ENCODE measurements at regions not wholly inside any gene's neighbourhood (a gene's known extent, or its start where the extent isn't known, plus 50 kb on each side); places are given as distances from the start of the nearest gene placed in this dataset.
"Not testable (repeated sequence)": the region's sequence is repeated elsewhere in the genome, so short reads cannot be mapped to it uniquely, and the experiment has no call there.

DNA sequence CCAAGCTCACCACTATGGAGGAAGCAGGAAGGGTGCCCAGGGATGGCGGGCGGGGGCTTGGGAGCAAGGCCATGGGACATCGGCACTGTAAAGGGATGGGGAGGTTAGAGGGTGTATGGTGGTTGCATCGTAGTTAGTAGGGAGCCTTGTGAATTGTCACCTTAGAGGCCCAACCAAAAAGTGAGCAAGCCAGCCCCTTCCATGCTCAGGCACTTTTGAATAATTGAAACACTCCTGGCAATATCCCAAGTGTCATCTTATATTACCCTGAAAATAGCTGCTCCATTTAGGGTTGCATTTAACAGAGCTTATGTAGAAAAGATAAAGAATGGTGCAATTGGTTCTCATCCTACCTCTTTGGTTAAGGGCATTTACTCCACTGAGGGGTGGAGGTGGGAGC lies 169.2 kb downstream of the SAMD5 start:
- Mint-ChIP-seq H3K27ac (no peak overlapping the region), H3K9me3 (no peaks in the 10 kb centered on the region), H3K4me1 (no peaks in the 10 kb centered on the region), H3K36me3 (ENCODE audit: low read depth) (no peaks in the 10 kb centered on the region), H3K4me3 (no peak overlapping the region), H3K27me3 (no peaks in the 10 kb centered on the region)
- CTCF ChIA-PET: no interaction called here
- POLR2A ChIA-PET: no interaction called here
- no peak for DNase-seq

DNA sequence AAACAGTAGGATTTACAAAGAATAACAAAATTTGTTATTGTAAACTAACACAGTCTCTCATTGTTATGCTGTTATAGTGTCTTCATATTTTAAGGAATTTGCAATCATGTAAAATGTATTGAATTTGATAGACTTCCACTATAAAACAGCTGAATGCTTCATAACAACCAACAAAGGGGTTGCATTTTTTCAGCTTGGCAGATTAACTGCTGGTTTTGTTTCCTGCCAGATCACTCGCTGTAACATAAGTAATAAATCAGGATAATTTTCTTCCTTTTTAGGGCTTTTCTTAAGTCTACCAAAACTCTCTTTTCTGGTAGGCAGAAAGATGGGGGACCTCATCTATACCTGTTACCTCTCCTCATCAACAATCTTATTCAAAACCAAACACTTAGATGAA lies 169.8 kb downstream of the SAMD5 start:
- Mint-ChIP-seq H3K27me3 (no peaks in the 10 kb centered on the region), H3K36me3 (ENCODE audit: low read depth) (no peaks in the 10 kb centered on the region), H3K4me3 (no peak overlapping the region), H3K27ac (no peak overlapping the region), H3K9me3 (no peaks in the 10 kb centered on the region), H3K4me1 (no peaks in the 10 kb centered on the region)
- no peak for DNase-seq
- ChIA-PET POLR2A (no interaction called here), CTCF (no interaction called here)

DNA sequence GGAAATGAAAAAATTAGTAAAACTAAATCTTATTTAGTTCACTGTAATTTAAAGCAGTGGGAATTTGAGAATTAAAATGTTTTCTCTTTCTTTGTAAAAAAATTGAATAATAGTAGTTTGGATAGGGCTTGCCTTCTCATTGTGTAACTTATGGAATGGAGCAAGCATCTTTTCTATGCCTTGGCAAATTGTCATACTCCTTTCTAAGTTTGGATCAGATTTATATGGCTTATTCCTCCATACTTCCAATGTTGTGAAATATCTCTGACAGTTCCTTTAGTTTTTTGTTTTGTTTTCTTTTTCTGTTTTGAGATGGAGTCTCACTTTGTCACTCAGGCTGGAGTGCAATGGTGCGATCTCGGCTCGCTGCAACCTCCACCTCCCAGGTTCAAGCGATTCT lies 176.4 kb downstream of the SAMD5 start:
- Mint-ChIP-seq H3K27me3 (no peaks in the 10 kb centered on the region), H3K36me3 (ENCODE audit: low read depth) (no peaks in the 10 kb centered on the region), H3K4me1 (no peaks in the 10 kb centered on the region), H3K4me3 (no peak overlapping the region), H3K9me3 (no peaks in the 10 kb centered on the region), H3K27ac (no peak overlapping the region)
- ChIA-PET CTCF (no interaction called here), POLR2A (no interaction called here)
- no peak for DNase-seq

DNA sequence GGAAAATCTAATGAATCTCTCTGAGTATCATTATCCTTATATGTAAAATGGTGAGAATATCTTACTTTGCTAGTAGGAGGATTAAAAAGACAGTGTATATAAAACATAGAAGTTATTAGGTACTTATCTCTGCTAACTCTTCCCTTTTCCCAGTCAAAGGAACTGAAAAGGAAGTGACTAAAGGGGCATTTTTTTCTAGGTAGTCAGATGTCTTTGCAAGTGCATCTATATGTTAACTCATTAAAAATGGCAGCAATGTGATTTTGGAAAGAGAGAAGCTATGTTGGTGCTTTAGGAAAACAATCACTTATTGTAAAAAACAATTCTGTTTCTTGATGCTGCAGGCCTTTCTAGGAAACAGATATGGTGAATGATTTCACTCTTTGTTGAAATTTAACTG lies 180.9 kb downstream of the SAMD5 start:
- Mint-ChIP-seq H3K4me3 (no peak overlapping the region), H3K27me3 (no peaks in the 10 kb centered on the region), H3K4me1 (no peaks in the 10 kb centered on the region), H3K9me3 (no peaks in the 10 kb centered on the region), H3K36me3 (ENCODE audit: low read depth) (no peaks in the 10 kb centered on the region), H3K27ac (no peak overlapping the region)
- POLR2A ChIA-PET: no interaction called here
- CTCF ChIA-PET: no interaction called here
- no peak for DNase-seq

DNA sequence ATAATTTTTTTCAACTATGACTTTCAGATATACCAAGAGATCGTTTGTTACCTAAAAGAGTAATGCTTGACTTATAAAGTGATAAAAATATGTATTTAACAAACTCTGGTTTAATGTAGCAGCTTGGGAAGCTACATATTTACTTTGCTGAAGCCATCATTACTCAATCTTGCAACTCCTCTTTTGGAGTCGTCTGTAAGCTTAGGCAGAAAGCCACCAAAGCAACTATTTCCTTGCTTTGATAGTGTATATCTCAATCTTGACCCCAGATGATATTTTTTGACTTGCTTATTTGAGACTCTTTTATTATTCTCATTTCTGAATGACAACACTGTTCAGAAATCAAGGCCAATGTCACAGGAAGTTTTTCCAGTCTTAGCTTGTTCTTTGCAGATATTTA lies 183.0 kb downstream of the SAMD5 start:
- CTCF ChIA-PET: no interaction called here
- Mint-ChIP-seq H3K4me3 (no peak overlapping the region), H3K36me3 (ENCODE audit: low read depth) (no peaks in the 10 kb centered on the region), H3K4me1 (no peaks in the 10 kb centered on the region), H3K27ac (no peak overlapping the region), H3K9me3 (no peaks in the 10 kb centered on the region), H3K27me3 (no peaks in the 10 kb centered on the region)
- POLR2A ChIA-PET: no interaction called here
- DNase-seq: no peak

DNA sequence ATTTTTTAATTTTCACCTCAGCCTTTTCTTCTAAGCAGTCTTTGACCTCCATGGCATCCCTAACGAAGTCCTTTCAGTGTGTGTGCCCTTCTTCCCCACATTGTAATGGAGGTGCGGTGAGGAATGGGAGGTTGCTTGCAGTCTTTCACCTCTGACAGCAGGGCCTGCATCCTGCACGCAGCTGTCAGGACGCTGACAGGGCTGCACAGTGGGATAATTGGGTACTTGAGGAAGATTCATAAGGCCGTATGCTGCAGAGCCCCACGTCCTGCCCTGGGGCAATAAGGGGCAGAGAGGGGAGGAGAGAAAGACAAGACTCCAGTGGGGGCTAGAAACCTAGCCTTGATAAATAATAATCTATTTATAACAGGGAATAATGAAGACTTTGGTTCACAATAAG lies 184.7 kb downstream of the SAMD5 start:
- no peak for DNase-seq
- Mint-ChIP-seq H3K9me3 (no peaks in the 10 kb centered on the region), H3K4me1 (no peaks in the 10 kb centered on the region), H3K27me3 (no peaks in the 10 kb centered on the region), H3K27ac (no peak overlapping the region), H3K36me3 (ENCODE audit: low read depth) (no peaks in the 10 kb centered on the region), H3K4me3 (no peak overlapping the region)
- POLR2A ChIA-PET: no interaction called here
- CTCF ChIA-PET: no interaction called here

DNA sequence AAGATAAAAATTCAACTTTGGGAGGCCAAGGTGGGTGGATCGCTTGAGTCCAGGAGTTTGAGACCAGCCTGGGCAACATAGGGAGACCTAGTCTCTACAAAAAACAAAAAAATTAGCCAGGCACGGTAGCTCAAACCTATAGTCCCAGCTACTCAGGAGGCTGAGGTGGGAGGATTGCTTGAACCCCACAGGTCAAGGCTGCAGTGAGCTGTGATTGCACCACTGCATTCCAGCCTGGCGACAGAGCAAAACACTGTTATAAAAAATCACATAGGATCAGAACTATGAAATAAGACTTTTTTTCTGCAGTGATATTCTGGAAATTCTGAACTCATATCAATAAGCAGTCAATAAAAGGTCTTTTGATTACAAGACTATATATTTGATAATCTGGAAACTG lies 186.1 kb downstream of the SAMD5 start:
- H3K27ac Mint-ChIP-seq; H3K9me3 Mint-ChIP-seq; CTCF ChIA-PET; H3K4me1 Mint-ChIP-seq; H3K27me3 Mint-ChIP-seq; DNase-seq; H3K4me3 Mint-ChIP-seq; H3K36me3 Mint-ChIP-seq (ENCODE audit: low read depth); POLR2A ChIA-PET: not testable (repeated sequence)

DNA sequence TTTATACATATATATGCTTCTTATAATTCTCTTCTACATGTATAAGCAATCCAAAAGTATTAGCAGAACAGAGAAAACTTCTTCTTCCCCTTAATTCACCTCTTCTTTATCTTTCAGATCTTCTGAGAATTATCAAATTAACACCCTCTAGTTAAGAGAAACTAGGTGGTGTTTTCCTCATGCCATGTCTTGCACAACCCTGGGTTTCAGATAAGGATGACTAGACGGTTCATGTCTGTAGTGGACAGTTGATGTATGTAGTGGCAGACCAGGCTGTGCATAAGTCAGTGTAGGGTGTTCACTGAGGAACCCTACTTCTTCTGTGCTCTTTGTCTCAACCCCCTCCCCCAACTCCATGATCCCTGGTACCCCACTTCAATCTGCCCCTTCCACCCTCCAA lies 187.3 kb downstream of the SAMD5 start:
- H3K36me3 Mint-ChIP-seq (ENCODE audit: low read depth): no peaks in the 10 kb centered on the region
- no peak for DNase-seq
- H3K4me3 Mint-ChIP-seq: no peak overlapping the region
- no peaks in the 10 kb centered on the region for H3K4me1 Mint-ChIP-seq
- H3K9me3 Mint-ChIP-seq: no peaks in the 10 kb centered on the region
- H3K27me3 Mint-ChIP-seq: no peaks in the 10 kb centered on the region
- H3K27ac Mint-ChIP-seq: no peak overlapping the region
- ChIA-PET CTCF (no interaction called here), POLR2A (no interaction called here)

DNA sequence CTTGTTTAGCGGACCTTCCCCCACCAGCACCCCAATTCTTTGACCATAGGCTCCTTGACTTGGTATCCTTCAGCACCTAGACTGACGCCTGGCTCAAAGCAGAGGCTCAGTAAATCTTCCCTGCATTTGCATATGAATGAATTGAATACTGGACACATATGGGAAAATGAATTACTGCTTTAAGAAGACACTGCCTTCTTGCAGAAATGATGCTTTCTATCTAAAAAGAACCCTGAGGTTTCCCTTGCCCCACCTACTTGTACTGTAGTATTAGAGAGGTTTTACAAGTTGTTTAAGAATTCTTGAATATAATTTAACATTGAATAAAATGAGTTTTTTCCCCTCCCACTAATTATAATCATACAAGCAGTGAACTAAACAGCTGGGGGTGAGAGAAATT lies 190.7 kb downstream of the SAMD5 start:
- ChIA-PET POLR2A (no interaction called here), CTCF (no interaction called here)
- no peak for DNase-seq
- Mint-ChIP-seq H3K9me3 (no peaks in the 10 kb centered on the region), H3K4me3 (no peak overlapping the region), H3K36me3 (ENCODE audit: low read depth) (no peaks in the 10 kb centered on the region), H3K4me1 (no peaks in the 10 kb centered on the region), H3K27me3 (no peaks in the 10 kb centered on the region), H3K27ac (no peak overlapping the region)

DNA sequence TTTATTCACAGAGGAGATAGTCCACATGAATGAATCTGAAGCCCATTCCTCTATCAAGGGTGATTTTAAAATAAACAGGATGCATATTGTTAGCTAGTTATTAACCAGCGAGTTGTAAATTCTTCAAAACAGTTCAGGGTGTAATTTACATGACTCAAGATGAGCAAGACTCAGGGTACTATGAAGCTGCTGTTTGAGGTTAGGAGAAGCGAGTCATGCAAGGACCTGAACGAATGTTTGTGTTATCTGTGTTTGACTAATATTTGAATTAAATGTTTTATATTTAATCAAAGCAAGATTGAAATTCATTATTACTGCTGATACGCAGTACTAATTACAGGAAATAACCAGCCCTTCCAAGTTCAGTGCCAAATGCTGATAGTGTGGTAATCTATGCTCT lies 191.1 kb downstream of the SAMD5 start:
- H3K4me3 Mint-ChIP-seq: no peak overlapping the region
- H3K27ac Mint-ChIP-seq: no peak overlapping the region
- no peak for DNase-seq
- H3K9me3 Mint-ChIP-seq: no peaks in the 10 kb centered on the region
- H3K27me3 Mint-ChIP-seq: no peaks in the 10 kb centered on the region
- CTCF ChIA-PET: no interaction called here
- no peaks in the 10 kb centered on the region for H3K36me3 Mint-ChIP-seq (ENCODE audit: low read depth)
- POLR2A ChIA-PET: no interaction called here
- H3K4me1 Mint-ChIP-seq: no peaks in the 10 kb centered on the region

DNA sequence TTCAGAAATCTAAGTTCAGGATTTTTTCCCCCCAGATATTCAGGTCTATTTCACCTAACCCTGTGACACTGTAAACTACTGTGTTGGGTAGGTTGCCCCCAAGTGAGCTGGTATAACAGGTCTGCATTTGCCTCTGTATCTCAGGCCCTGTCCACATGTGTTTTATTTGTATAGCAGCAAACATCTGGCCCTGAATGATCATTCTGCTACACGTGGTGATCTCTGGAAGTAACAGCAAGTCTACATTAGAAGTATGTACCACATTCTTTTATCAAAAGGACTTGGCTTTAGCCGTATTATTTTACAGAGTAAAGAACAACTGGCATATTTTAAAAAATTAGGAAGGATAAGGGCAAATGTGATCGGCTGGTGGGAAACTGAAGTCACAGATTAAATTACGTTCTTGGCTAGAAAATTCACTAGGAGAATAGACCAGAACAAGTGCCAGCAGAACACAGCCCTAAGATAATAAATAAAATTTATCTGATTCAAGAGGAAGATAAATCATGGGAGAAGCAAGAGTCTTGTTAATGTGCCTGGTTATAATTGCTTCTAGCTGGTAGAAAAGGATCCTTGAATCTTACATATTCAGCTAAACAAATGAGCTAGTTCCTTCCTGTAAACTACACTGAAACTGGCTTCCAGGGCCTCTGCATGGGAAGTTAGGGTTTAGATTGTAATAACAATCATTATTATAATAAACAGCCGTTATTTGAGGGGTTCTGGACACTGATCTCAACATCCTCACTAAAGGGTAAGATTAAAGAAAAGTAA lies 192.1 kb downstream of the SAMD5 start:
- no peak overlapping the region for H3K27ac Mint-ChIP-seq
- H3K36me3 Mint-ChIP-seq (ENCODE audit: low read depth): no peaks in the 10 kb centered on the region
- H3K9me3 Mint-ChIP-seq: no peaks in the 10 kb centered on the region
- DNase-seq: no peak
- ChIA-PET POLR2A (no interaction called here), CTCF (interaction anchor here (0.6 kb wide), 1 partner anchor 13 kb away, joined by 3 read pairs; no protein-coding TSS in a partner anchor)
- no peaks in the 10 kb centered on the region for H3K27me3 Mint-ChIP-seq
- no peaks in the 10 kb centered on the region for H3K4me1 Mint-ChIP-seq
- H3K4me3 Mint-ChIP-seq: no peak overlapping the region

DNA sequence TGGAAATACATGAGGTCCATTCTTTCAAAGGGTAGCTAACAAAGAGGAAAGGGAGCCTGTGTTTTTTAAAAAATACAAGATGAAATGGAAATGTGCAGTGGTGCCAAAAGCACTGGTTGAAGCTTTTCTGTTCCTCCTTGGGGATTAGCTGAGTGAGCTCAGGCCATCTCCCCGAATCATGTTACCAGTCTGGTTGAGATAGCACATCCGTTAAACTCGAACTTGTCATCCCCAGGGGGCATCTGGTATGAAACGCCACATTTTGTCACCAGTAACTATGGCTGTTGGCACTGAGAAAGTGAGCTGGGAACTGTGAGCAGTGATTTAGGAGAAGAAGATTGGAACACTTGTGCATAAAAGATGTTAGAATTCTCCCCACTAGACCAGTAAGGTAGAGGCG lies 196.2 kb downstream of the SAMD5 start:
- Mint-ChIP-seq H3K27me3 (no peaks in the 10 kb centered on the region), H3K4me1 (no peaks in the 10 kb centered on the region), H3K4me3 (no peak overlapping the region), H3K27ac (no peak overlapping the region), H3K36me3 (ENCODE audit: low read depth) (no peaks in the 10 kb centered on the region), H3K9me3 (no peaks in the 10 kb centered on the region)
- CTCF ChIA-PET: no interaction called here
- no peak for DNase-seq
- POLR2A ChIA-PET: no interaction called here

DNA sequence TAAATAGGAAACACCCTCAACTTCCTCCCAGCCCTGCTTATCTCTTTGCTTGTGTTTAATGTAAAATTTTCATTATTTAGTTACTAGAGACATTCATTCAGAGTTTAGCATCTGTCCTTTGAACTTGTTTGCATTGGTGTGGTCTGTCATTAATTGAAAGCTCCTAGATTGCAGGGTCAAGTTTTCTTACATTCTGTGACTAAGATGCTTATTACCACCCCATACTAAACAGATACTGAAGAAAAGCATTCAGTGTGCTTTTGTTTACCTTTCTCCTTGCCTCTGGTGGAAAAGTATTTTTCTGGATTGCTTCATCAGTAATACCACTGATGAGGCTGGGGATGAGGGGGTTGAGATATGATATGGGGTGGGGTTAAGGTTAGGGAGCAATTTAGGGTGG lies 199.0 kb downstream of the SAMD5 start:
- Mint-ChIP-seq H3K36me3 (ENCODE audit: low read depth) (no peaks in the 10 kb centered on the region), H3K27ac (no peak overlapping the region), H3K4me3 (no peak overlapping the region), H3K27me3 (no peaks in the 10 kb centered on the region), H3K9me3 (no peaks in the 10 kb centered on the region), H3K4me1 (no peaks in the 10 kb centered on the region)
- no peak for DNase-seq
- POLR2A ChIA-PET: no interaction called here
- CTCF ChIA-PET: no interaction called here

DNA sequence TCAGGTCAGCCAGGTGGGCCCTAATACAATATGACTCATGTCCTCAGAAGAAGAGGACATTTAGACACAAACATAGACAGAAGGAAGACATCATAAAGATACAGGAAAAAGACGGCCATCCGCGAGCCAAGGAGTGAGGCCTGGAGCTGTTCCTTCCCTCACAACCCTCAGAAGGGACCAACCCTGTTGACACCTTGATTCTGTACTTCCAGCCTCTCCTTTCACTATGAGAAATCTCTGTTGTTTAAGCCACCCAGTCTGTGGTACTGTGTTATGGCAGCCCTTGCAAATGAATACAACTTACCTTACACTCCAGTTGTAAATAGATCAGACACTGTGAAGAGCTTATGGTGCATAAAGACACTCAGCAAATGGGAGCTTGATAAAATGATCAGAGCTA lies 199.7 kb downstream of the SAMD5 start:
- Mint-ChIP-seq H3K27ac (no peak overlapping the region), H3K4me1 (no peaks in the 10 kb centered on the region), H3K36me3 (ENCODE audit: low read depth) (no peaks in the 10 kb centered on the region), H3K27me3 (no peaks in the 10 kb centered on the region), H3K4me3 (no peak overlapping the region), H3K9me3 (no peaks in the 10 kb centered on the region)
- CTCF ChIA-PET: no interaction called here
- POLR2A ChIA-PET: no interaction called here
- no peak for DNase-seq
